Medulla oblongata (tissue), 1 donor: ENCODE measurements at regions not wholly inside any gene's neighbourhood (a gene's known extent, or its start where the extent isn't known, plus 50 kb on each side); places are given as distances from the start of the nearest gene placed in this dataset.

Experiments
- DNase-seq: peaks from one replicate; pipeline ENCODE4 v3.0.0-alpha.2; 2015; ENCODE audit errors: extremely low spot score

DNA sequence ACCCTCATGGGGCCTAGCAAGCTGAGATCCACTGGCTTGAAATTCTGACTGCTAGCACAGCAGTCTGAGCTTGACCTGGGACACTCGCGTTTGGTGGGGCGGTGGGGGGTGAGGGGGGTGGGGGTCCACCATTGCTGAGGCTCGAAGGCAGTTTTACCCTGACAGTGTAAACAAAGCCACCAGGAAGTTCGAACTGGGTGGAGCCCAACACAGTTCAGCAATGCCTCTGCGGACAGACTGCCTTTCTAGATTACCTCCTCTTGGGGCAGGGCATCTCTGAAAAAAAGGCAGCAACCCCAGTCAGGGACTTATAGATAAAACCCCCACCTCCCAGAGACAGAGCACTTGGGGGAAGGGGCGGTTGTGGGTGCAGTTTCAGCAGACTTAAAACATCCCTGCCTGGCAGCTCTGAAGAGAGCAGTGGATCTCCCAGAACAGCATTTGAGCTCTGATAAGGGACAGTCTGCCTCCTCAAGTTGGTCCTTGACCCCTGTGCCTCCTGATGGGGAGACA lies 149.7 kb upstream of the TANK start:
- no peak for DNase-seq

DNA sequence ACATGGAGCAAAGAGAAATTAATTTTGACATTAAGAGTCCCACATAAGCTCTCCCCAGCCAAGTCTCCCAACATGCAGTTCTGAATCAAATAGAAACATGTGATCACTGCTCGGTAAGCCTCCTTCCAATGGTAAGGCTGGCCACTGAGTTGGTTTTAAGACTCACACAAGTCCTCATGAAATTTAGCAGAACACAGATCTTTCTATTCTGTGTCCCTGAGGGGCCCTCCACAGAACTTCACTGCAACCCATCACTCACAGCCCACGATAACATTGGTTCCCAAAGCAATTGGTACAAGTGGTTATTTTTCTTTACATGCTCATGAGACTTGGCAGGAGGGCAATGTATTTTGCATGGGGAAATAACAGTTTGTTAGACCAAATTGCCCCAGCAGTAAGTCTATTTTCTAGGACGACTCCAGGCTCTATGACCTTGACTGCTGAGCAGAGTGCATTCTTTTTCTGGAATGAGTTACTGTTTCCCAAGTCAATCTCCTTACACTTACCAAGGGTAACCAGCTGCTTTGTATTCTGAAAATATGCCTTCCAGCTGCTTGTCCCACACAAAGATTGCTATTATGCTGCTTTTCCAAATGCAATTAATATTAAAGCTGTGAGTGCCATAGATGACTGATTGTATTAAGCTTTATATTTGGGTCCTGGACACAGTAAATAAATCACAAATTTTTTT lies 142.3 kb upstream of the TANK start:
- no peak for DNase-seq

DNA sequence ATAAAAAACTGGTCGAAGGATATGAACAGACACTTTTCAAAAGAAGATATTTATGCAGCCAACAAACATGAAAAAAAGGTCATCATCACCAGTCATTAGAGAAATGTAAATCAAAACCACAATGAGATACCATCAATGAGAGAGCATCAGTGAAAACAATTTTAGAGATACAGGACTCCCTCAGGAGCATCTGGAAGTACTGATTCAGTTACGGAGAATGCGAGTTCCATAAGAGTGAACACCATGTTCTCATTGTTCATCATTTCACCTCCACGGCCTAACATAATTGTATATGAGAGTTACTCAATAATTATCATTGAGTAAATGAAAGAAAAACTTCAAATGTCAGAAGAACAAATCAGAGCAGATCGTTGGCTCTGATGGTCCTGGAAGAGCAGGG lies 140.9 kb upstream of the TANK start:
- DNase-seq, result no peak

DNA sequence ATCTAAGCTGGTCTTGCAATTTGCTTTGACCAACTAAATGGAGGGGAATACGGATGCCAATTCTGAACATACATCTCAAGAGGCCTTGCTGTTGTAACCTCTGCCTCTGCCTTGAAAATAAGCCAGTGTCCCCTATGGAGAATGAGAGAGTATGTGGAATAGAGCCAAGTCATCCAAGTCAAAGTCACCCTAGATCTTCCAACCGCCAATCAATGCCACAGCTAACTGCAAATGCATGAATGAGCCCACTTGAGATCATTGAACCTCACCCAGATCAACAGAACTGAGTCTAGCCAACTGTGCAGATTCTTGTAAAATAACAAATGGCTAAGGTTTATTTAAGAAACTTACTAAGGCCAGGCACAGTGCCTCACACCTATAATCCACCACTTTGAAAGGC lies 139.8 kb upstream of the TANK start:
- DNase-seq, result no peak

DNA sequence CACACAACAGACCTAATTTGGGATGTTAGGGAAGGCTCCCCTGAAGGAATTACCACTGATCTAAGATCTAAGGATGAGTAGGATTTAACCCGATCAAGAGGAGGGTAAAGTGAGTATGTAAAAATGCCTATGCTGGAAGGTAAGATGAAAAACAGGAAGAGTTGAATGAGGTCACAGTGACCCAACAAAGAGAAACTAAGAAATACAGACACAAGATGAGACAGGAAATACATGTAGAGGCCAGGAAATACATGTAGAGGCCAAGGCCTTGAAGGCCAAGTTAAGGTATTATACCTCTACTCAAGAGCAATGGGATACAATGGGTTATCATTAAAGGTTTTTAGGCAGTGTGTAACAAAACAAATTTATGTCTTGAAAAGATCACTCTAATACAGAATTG lies 131.6 kb upstream of the TANK start:
- DNase-seq, result no peak

DNA sequence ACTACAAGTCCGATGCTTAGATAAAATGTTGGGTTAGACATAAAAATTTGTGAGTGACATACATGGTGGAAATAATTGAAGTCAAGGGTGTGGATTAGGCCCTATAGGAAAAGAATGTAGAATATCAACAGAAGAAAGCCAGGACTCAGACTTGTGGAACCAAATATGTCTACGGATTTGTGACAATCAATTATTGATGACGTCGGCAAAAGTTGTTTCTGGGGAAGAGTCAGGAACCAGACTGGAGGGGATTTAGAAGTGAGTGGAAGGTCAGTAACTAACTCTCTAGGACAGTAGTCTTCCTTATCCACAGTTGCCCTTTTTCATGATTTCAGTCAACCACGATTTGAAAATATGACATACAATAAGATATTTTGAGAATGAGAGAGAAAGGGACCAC lies 130.9 kb upstream of the TANK start:
- no peak for DNase-seq

DNA sequence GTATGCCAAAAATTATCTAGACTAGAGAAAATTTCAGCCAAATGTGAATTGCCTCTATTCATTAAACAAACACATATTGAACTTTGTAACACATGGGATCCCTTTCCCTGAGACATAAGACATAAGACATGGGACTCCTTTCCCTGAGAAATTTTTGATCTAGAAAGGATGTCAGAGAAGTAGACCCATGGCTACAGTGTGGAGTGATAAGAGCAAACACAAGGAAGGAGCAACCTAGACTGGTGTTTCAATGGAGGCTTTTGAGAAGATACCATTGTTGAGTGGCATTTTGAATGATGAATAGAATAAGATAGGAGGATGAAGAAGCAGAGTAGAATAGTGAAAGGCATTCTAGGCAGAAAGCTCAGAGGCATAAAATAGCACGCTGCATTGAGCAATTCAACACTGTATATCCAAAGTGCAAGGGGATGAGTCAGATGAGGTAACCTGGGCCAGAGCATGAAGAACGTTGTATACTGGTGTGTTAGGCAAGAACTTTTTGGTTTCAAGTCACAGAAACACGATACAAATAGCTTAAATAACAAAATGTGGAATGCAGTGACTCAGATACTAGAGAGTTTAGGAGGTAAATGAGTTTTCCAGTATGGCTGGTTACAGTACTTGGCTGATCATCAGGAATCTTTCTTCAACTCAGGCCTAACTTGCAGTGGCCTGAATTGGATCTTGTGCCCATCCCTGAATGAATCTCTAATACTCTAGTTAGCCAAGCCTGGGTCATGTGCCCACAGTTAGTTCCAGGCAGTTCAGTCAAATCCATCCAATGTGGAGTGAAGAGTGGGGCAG lies 129.8 kb upstream of the TANK start:
- DNase-seq, result no peak

DNA sequence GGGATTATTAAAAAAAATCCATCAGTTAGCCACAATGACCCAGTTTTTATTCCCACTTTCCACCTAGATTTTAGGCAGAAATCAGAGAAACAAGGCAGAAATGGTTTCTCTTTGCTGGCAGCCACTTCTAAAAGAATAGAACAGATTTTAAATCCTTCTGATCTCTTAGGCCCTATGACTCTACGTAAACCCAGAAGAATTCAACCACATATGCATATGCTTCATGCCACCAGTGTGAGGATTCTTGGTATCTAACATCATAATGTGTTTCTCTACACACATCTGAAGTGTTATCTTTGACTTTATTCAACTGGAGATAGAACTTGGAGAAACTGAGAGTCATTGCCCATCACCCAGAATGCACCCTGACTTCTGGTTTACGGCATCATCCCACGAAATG lies 128.7 kb upstream of the TANK start:
- DNase-seq, result no peak

DNA sequence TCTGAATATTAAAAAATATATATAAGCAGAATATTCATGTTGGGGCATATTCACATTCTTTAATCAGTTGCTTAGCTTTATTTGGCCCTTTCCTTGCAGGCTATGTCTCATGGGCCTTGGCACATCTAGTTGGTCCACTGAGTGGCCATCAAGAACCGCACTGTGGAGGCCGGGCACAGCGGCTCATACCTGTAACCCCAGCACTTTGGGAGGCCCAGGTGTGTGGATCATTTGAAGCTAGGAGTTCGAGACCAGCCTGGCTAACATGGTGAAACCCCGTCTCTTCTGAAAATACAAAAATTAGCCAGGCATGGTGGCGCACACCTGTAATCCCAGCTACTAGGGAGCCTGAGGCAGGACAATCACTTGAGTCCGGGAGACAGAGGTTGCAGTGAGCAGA lies 127.6 kb upstream of the TANK start:
- no peak for DNase-seq

DNA sequence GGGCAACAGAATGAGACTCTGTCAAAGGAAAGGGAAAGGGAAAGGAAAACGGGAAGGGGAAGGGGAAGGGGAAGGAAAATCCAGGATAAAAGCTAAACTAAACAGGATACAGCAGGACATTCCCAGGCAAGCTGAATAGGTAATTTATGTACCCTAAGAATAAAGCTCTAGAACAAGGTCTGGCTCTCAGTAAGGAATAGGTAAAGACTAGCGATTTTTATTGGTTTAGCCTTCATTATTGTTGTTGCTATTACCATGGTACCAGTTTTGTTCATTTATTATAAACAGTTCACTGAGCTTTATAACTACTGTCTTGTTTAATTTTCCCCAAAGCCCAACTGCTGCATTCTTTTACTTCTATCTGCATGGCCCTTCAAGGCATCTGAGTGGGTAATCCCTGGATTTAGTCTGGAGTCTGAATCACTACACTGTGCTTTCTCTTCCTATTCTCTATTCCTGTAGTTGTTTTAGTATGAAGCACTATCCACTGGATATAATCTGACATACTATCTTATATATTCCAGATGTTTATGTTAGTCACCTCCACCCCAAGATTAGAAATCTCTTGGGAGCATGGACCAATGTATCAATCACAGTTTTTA lies 127.1 kb upstream of the TANK start:
- no peak for DNase-seq

DNA sequence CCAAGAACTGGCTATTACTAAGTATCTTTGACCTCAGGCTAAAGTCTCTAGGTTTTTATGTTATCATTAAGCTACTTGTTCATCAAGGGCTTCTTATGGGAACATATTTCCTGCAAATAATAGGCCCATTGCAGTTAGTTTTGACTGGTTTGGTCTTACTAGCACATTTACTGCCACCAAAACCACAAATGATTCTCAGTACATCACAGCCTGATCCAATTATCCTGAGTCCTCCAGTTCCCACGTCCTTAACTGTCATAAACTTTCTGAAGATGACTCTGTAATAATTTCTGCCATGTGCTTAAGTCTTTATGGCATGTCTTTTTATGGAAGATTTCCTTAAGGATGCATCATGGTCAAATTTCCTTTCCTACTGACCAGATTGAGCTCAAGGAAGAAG lies 123.3 kb upstream of the TANK start:
- DNase-seq, result no peak

DNA sequence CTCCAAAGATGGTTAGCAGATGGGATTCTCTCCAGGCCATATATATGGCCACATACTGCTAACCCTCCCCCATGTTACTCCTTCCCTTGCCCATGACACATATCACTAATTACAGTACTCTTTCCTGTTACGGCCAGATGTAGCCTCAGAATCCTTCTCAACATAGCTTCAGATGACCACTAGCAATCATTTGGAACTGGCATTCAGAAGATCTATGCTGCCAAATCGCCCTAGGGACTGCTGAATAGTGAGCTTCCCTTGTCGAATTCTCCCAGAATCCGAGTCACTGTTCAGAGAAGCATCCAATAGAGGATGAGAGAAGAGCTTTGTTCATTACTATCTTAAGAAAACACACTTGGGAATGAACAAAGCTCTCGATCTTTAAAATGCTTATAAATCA lies 121.2 kb upstream of the TANK start:
- DNase-seq, result no peak

DNA sequence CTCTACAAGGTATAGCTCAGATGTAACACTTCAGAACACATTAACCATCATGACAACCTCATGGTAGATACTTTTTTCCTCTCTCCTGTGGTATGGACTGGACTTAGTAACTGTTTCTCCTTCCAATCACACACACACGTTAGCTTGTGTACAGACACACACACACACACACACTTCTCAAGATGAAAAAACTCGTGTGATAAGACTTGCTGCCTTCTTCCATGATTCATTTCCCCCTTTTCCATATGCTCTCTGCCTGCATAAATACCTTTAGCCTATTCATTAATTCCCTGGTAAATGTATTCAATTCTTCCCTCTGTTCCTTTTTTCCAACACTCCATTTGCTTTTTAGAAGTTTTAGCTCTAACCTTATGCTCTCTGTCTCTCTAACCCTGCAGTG lies 118.9 kb upstream of the TANK start:
- no peak for DNase-seq

DNA sequence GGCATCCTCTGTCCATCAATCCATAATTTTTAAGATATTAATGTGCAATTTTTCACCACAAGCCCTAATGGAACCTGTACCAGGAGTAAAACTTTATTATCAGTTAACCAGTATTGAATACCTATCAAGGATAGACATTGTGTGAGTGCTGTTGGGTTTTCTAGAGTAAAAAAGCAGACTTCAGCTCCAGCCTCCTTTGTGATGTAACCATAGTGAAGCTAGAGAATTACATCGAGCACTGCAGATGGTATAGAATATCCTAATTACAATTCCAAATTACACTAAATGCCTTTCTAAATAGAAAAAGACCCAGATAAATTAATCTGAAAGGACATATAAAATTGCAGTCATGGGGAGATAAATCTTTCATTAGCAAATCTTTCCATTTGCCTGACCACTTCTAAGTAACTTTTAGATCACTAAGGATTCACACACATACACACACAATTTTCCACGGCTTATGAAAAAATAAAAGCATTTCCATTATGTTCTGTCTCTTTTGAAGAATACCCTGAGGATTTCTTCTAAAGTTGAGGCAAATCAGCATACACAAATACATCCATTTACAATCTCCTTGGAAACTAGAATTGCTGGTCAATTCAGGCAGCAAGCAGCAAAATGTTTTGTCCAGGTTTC lies 117.1 kb upstream of the TANK start:
- no peak for DNase-seq

DNA sequence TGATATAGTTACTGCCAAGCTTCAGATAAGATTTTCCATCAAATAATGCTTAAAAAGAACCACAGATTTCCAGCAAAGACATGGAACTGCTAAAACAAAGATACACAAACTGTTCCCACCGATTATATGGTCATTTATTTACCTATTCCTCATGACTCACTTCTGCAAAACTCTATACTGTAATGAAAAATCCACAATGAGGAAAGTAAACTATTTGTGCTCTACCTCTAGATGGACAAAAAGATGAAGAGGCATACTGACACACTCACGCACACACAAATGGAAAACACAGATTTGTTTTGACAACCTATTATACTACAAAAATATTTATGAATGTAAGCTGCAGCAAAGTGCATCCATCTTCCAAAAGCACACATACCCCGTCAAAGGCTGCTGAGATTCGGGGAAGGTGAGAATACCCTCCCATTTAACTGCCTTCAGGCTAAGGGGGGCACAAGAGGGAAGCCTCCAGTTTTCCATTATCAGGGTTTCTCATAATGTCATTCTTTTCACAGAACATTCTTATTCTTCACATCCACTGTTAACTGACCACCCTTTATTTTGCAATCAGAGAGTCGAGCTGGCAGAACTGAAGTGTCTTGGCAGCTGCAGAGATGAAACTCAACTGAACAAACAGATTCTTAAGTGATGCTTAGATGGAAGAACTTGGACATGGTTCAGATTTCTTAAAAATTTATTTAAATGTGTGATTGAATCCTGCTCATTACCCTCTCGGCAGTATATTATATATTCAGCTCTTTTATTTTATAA lies 115.9 kb upstream of the TANK start:
- DNase-seq, result no peak

DNA sequence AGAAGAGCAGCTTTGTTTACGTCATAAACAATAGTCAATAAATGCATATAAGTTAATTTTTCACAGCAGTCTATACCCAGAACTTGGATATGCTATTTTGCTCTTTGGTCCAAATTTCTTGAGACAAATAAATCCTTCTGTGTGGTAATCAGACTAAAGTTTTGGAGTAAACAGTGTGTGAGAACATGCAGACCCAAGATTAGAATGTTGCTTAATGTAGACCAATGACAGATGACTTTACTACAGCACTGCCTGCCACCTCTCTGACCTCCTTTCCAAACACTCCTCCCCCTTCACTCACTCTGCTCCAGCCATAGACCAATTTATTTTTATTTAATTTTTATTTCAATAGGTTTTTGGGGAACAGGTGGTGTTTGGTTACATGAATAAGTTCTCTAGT lies 115.3 kb upstream of the TANK start:
- DNase-seq, result no peak

DNA sequence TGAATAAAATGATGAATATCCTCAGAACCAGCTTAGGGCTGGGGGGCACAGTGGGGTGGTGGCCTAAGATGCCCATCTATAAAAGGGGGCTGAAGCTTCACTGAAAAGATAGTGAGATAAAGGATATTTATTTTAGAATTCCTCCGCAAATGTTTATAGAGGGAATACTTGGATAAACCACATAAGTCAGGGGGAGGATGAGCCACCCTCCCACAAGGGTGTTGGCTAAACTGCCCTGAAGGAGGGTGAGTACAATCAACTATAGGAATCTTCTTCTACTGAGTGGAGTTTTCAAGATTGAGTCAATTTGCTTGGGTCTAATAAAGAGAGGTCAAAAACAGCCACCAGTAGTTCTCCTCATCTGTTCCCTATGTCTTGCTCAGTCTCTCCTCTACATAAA lies 114.5 kb upstream of the TANK start:
- no peak for DNase-seq

DNA sequence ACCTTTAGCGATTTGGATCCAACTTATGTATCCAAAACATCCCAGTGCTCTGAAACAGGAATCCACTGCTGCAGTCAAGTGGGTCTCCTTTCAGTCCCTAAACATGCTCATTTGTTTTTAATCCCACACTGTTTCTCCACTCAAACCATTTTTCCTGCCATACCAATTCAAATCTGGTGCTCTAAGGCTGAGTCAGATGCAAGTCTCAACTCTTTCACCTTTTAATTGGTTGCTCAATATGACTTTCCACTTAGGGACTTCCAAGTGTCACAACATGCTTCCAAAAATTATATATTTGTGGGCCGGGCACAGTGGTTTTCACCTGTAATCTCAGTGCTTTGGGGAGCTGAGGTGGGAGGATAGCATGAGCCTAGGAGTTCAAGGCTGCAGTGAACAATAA lies 113.4 kb upstream of the TANK start:
- no peak for DNase-seq

DNA sequence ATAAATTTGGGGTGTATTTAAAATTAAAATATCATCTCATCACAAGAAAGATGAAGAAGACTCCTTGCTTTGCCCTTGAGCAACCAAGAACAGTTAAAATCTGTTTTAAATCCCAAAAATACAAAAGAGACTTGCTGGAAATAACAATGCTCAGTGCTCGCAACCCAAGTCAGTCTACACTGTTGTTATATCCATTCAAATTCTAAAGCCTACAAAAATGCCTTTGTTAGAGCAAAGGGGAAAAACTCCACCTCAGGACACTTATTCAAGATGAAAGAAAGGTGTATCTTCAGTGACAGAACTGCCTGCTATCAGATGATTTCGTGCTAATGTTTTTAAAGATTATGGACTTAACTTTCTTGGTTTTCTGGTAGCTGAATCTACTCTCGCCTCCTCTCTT lies 111.9 kb upstream of the TANK start:
- no peak for DNase-seq

DNA sequence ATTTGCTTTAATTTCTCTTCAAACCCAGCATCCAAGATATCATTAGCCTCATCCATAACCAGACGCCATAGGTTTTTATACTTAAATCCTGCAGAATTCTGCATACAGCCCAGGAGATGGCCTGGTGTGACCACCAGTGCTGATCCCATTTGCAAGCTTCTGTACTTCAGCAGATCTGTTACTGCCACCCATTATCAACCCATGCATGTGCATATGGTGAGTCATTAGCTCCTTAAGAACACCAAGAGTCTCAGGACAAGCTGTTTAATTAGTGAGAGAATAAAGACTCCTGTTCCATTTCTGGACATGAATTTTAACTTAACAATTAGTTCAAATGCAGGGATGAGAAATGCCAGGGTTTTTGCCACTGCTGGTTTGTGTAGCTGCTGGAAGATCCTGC lies 110.7 kb upstream of the TANK start:
- no peak for DNase-seq

DNA sequence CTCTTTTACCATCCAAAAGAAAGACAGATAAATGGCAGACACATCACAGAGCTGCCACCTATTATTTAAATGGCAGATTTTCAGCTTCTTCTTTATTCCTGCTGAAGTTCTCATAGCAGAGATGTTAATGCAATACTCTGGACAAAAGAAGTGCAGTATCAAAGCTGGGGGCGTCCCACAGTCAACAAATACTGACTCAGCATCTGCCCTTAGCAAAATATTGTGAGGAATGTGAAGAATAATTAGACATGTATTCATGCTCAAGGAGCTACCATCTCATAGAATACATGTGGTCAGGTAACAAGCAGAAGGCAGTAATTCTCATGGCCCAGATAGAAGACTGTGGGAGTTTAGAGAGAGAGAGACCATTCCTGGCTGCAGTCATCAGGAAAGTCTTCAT lies 108.0 kb upstream of the TANK start:
- DNase-seq, result no peak

DNA sequence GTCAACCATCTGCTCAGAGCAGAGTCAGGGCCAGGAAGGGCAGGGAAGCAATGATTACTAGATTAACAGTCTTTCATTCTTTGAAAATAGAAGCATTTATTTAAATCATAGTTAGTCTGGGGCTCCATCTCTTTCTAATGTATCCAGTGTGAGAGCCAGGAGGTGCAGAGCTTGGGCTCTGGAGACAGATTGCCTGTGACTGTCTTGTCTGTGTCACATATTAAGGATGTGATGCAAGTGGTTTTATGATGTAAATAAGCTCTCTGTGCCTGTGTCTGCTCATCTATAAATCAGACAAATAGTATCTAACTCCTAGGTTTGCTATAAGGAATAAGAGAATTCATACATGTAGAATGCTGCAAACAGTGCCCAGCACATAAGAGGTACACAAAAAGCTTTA lies 104.9 kb upstream of the TANK start:
- DNase-seq, result no peak
